Esophagus squamous epithelium (tissue), 5 donors: ENCODE measurements at regions not wholly inside any gene's neighbourhood (a gene's known extent, or its start where the extent isn't known, plus 50 kb on each side); places are given as distances from the start of the nearest gene placed in this dataset.
"Not testable (repeated sequence)": the region's sequence is repeated elsewhere in the genome, so short reads cannot be mapped to it uniquely, and the experiment has no call there.

Experiments used
- DNase-seq: peaks from one replicate; lab custom pipeline; 2025; lab: John Stamatoyannopoulos, UW
- H3K27ac ChIP-seq, 4 donors: fragments of 200-600 bp; sonication (generic); one replicate each; pipeline ENCODE4 v1.5.1; 2016 to 2019; ENCODE audit warnings: mild to moderate bottlenecking in 1 of 4
- H3K27me3 ChIP-seq, 4 donors: fragments of 200-600 bp; sonication (generic); 1 replicate in 3 of 4; 2 replicates in 1 of 4; pipeline versions ENCODE4 v1.5.1 to v1.6.0; 2017 to 2021; ENCODE audit warnings: antibody characterized with exemption in 1 of 4
- H3K36me3 ChIP-seq, 3 donors: fragments of 200-600 bp; sonication (generic); one replicate each; pipeline ENCODE4 v1.5.1; 2016 to 2019
- H3K4me1 ChIP-seq, 3 donors: fragments of 200-600 bp; sonication (generic); one replicate each; pipeline ENCODE4 v1.5.1; 2017 to 2019
- H3K4me3 ChIP-seq, 4 donors: fragments of 200-600 bp; sonication (generic); 1 replicate in 3 of 4; 2 replicates in 1 of 4; pipeline ENCODE4 v1.5.1; 2016 to 2019; ENCODE audit warnings: mild to moderate bottlenecking in 2 of 4, moderate library complexity in 1 of 4
- H3K9me3 ChIP-seq, 3 donors: fragments of 200-600 bp; sonication (generic); one replicate each; pipeline ENCODE4 v1.5.1; 2016 to 2019
- CTCF ChIP-seq, 6 experiments: fragments of 450-650 bp in 4 of 6; fragments of 200-600 bp in 2 of 6; sonication (generic) in 2 of 6; IDR thresholded peaks; one replicate each; pipeline ENCODE4 v1.5.1; 2016 to 2019; ENCODE audit warnings: antibody characterized with exemption in 6 of 6, mild to moderate bottlenecking in 4 of 6, moderate library complexity in 4 of 6
- POLR2A ChIP-seq, 4 donors: fragments of 450-650 bp; IDR thresholded peaks; one replicate each; pipeline ENCODE4 v1.6.1; 2017; ENCODE audit warnings: antibody characterized with exemption in 4 of 4, mild to moderate bottlenecking in 4 of 4, moderate library complexity in 3 of 4
- WGBS, 2 donors: methylation state at CpG; one replicate each; pipeline ENCODE4 v1.1.5; 2018; 5-methylcytosine and 5-hydroxymethylcytosine counted together
- intact Hi-C: fragments of 100-400 bp; cut with DNase I; formaldehyde crosslinking; loops from one replicate; pipeline ENCODE4 v1.15.0; 2022
- donor health status: DM: yes; HTN: yes; CAD: no.

GRCh38 chr1:191709215-191709614 is 449.0 kb upstream of the RGS18 start:
- TF ChIP-seq CTCF (IDR thresholded peaks at IDR 0.05), result no peak
- no peak for TF ChIP-seq POLR2A (IDR thresholded peaks at IDR 0.05)
- WGBS, 2 donors, result 49 to 55% methylated on average over 2 of the region's 2 CpGs
- H3K27ac ChIP-seq, result no peak overlapping the region
- no peak overlapping the region for H3K4me3 ChIP-seq
- no peaks in the 10 kb centered on the region for H3K9me3 ChIP-seq
- intact Hi-C loops, result no loop called here
- H3K36me3 ChIP-seq, result no peaks in the 10 kb centered on the region
- H3K4me1 ChIP-seq, result no peaks in the 10 kb centered on the region
- no peak for DNase-seq
- H3K27me3 ChIP-seq, result no peaks in the 10 kb centered on the region

- WGBS, 2 donors, result 74 to 82% methylated on average over 6 of the region's 6 CpGs
Measured at GRCh38 chr1:191711961-191712360, 446.3 kb upstream of the RGS18 start.

GRCh38 chr1:191714845-191715244 is 443.4 kb upstream of the RGS18 start:
- Histone ChIP-seq H3K4me1 (no peaks in the 10 kb centered on the region), H3K27ac (no peak overlapping the region), H3K9me3 (no peaks in the 10 kb centered on the region), H3K27me3 (no peaks in the 10 kb centered on the region), H3K36me3 (no peaks in the 10 kb centered on the region), H3K4me3 (no peak overlapping the region)
- DNase-seq, result no peak
- intact Hi-C loops, result no loop called here
- TF ChIP-seq POLR2A (IDR thresholded peaks at IDR 0.05) (no peak), CTCF (IDR thresholded peaks at IDR 0.05) (no peak)
- WGBS, 2 donors, result 50 to 59% methylated on average over 2 of the region's 2 CpGs

More at GRCh38 chr1:191711961-191712360, 446.3 kb upstream of the RGS18 start:
- TF ChIP-seq POLR2A (IDR thresholded peaks at IDR 0.05), result no peak
- TF ChIP-seq CTCF (IDR thresholded peaks at IDR 0.05), result no peak
- Histone ChIP-seq H3K4me1 (no peaks in the 10 kb centered on the region), H3K27me3 (no peaks in the 10 kb centered on the region), H3K36me3 (no peaks in the 10 kb centered on the region), H3K9me3 (no peaks in the 10 kb centered on the region), H3K27ac (no peak overlapping the region), H3K4me3 (no peak overlapping the region)
- intact Hi-C loops, result no loop called here
- DNase-seq, result no peak

GRCh38 chr1:191729742-191730141 is 428.5 kb upstream of the RGS18 start:
- WGBS, 2 donors, result 61% methylated on average over 3 of the region's 3 CpGs
- intact Hi-C loops, result no loop called here

GRCh38 chr1:191731608-191732302 is 426.5 kb upstream of the RGS18 start:
- H3K4me1 ChIP-seq, intact Hi-C loops, H3K27me3 ChIP-seq, H3K27ac ChIP-seq, H3K9me3 ChIP-seq, DNase-seq, H3K4me3 ChIP-seq, H3K36me3 ChIP-seq: not testable (repeated sequence)
- 87 to 88% methylated on average over 7 to 10 of the region's 49 CpGs for WGBS, 2 donors

More at GRCh38 chr1:191729742-191730141, 428.5 kb upstream of the RGS18 start:
- TF ChIP-seq POLR2A (IDR thresholded peaks at IDR 0.05) (no peak), CTCF (IDR thresholded peaks at IDR 0.05) (no peak)
- Histone ChIP-seq H3K27ac (no peak overlapping the region), H3K27me3 (no peaks in the 10 kb centered on the region), H3K4me3 (no peak overlapping the region), H3K4me1 (no peaks in the 10 kb centered on the region), H3K9me3 (peaks cover 0 to 7% (median 0%) of the 10 kb centered on the region in 3 donors), H3K36me3 (no peaks in the 10 kb centered on the region)
- no peak for DNase-seq
